Trophoblast cell (in vitro differentiated cells and primary cell): ENCODE measurements at regions not wholly inside any gene's neighbourhood (a gene's known extent, or its start where the extent isn't known, plus 50 kb on each side); places are given as distances from the start of the nearest gene placed in this dataset.

Experiments
- DNase-seq, 2 donors: peaks; one replicate each; pipeline ENCODE4 v3.0.0-alpha.2; 2016
- H2AFZ ChIP-seq: 2 replicates; pipeline ENCODE4 v1.6.1; 2013; ENCODE audit warnings: low read length, moderate library complexity, mild to moderate bottlenecking; ENCODE audit not compliant: insufficient read depth, poor library complexity
- H2AK5ac ChIP-seq: 2 replicates; pipeline ENCODE4 v1.6.1; 2013; ENCODE audit warnings: mild to moderate bottlenecking, low read length
- H2BK120ac ChIP-seq: 2 replicates; pipeline ENCODE4 v1.6.1; 2013; ENCODE audit warnings: low read length, mild to moderate bottlenecking, moderate library complexity; ENCODE audit not compliant: insufficient read depth, poor library complexity
- H2BK12ac ChIP-seq: 2 replicates; pipeline ENCODE4 v1.6.1; 2013; ENCODE audit warnings: mild to moderate bottlenecking, low read length, moderate library complexity
- H2BK5ac ChIP-seq: 2 replicates; pipeline ENCODE4 v1.6.1; 2013; ENCODE audit warnings: low read length, low read depth, moderate library complexity, mild to moderate bottlenecking; ENCODE audit not compliant: poor library complexity
- H3K14ac ChIP-seq: 2 replicates; pipeline ENCODE4 v1.6.1; 2013; ENCODE audit warnings: mild to moderate bottlenecking, low read length
- H3K18ac ChIP-seq: 2 replicates; pipeline ENCODE4 v1.6.1; 2013; ENCODE audit warnings: mild to moderate bottlenecking, low read length
- H3K23ac ChIP-seq: 2 replicates; pipeline ENCODE4 v1.6.1; 2013; ENCODE audit warnings: low read length
- H3K27ac ChIP-seq: 2 replicates; pipeline ENCODE4 v1.5.1; 2013; ENCODE audit warnings: low read depth, mild to moderate bottlenecking, inconsistent platforms, low read length, moderate library complexity
- H3K27me3 ChIP-seq: 2 replicates; pipeline ENCODE4 v1.6.1; 2013; ENCODE audit warnings: inconsistent platforms, mild to moderate bottlenecking, low read length, moderate library complexity; ENCODE audit not compliant: insufficient read depth
- H3K36me3 ChIP-seq, 2 experiments: 1 replicate in 1 of 2; 2 replicates in 1 of 2; pipeline ENCODE4 v1.6.1; 2013; ENCODE audit warnings: low read length in 2 of 2, mild to moderate bottlenecking in 2 of 2, moderate library complexity in 1 of 2; ENCODE audit not compliant: insufficient read depth in 2 of 2, control insufficient read depth in 1 of 2
- H3K4ac ChIP-seq: 2 replicates; pipeline ENCODE4 v1.6.1; 2013; ENCODE audit warnings: low read depth, mild to moderate bottlenecking, low read length, moderate library complexity
- H3K4me1 ChIP-seq, 2 experiments: 1 replicate in 1 of 2; 2 replicates in 1 of 2; pipeline ENCODE4 v1.6.1; 2013; ENCODE audit warnings: low read length in 2 of 2, mild to moderate bottlenecking in 2 of 2, moderate library complexity in 1 of 2; ENCODE audit not compliant: insufficient read depth in 2 of 2, control insufficient read depth in 1 of 2
- H3K4me2 ChIP-seq: 2 replicates; pipeline ENCODE4 v1.6.1; 2013; ENCODE audit warnings: inconsistent platforms, mild to moderate bottlenecking, low read length, moderate library complexity
- H3K4me3 ChIP-seq: 2 replicates; pipeline ENCODE4 v1.5.1; 2013; ENCODE audit warnings: mild to moderate bottlenecking, low read depth, low read length, inconsistent platforms
- H3K79me1 ChIP-seq: one replicate; pipeline ENCODE4 v1.6.1; 2013; ENCODE audit warnings: low read length
- H3K79me2 ChIP-seq: 2 replicates; pipeline ENCODE4 v1.6.1; 2013; ENCODE audit warnings: low read length, mild to moderate bottlenecking; ENCODE audit not compliant: control insufficient read depth, insufficient read depth, poor library complexity
- H3K9ac ChIP-seq: 2 replicates; pipeline ENCODE4 v1.6.1; 2013; ENCODE audit warnings: mild to moderate bottlenecking, low read length
- H3K9me3 ChIP-seq: 2 replicates; pipeline ENCODE4 v1.6.1; 2013; ENCODE audit warnings: low read depth, mild to moderate bottlenecking, control low read depth, inconsistent platforms, low read length; ENCODE audit not compliant: insufficient read depth
- H4K12ac ChIP-seq: 2 replicates; pipeline ENCODE4 v1.6.1; 2013; ENCODE audit warnings: low read depth, mild to moderate bottlenecking, low read length, moderate library complexity
- H4K8ac ChIP-seq: 2 replicates; pipeline ENCODE4 v1.6.1; 2013; ENCODE audit warnings: low read depth, mild to moderate bottlenecking, low read length, moderate library complexity
- H4K91ac ChIP-seq: one replicate; pipeline ENCODE4 v1.6.1; 2013; ENCODE audit warnings: low read depth, mild to moderate bottlenecking, low read length, moderate library complexity
- WGBS: extraction: QIAGEN DNeasy Blood & Tissue Kit; methylation state at CpG from one replicate; pipeline ENCODE4 v1.1.7; 2013; ENCODE audit warnings: missing lambda C conversion rate; ENCODE audit not compliant: insufficient read length, insufficient coverage; ENCODE audit errors: extremely low coverage; 5-methylcytosine and 5-hydroxymethylcytosine counted together

- Histone ChIP-seq H3K23ac (no peak overlapping the region), H3K36me3 (no peaks in the 10 kb centered on the region), H4K91ac (no peak overlapping the region), H3K9ac (no peak overlapping the region), H3K27me3 (no peaks in the 10 kb centered on the region), H4K12ac (no peak overlapping the region), H3K14ac (no peak overlapping the region), H4K8ac (no peak overlapping the region), H3K4me3 (no peak overlapping the region), H2BK5ac (no peak overlapping the region), H3K4ac (no peak overlapping the region), H3K79me2 (no peaks in the 10 kb centered on the region), H3K4me1 (no peaks in the 10 kb centered on the region), H3K18ac (no peak overlapping the region), H3K9me3 (peaks cover 3% of the 10 kb centered on the region), H2BK120ac (no peak overlapping the region), H3K4me2 (no peak overlapping the region), H3K79me1 (no peaks in the 10 kb centered on the region), H3K27ac (no peak overlapping the region), H2BK12ac (no peak overlapping the region), H2AK5ac (no peak overlapping the region), H2AFZ (no peak overlapping the region)
- no peak for DNase-seq
- WGBS, result no CpG with 5 or more reads among the region's 2 CpGs
Measured at GRCh38 chr6:40879169-40879568, 159.9 kb downstream of the UNC5CL start.

- no peaks in the 10 kb centered on the region for H3K36me3 ChIP-seq
- H2AK5ac ChIP-seq, result no peak overlapping the region
- H3K4me2 ChIP-seq, result no peak overlapping the region
- no peak overlapping the region for H3K23ac ChIP-seq
- H3K18ac ChIP-seq, result no peak overlapping the region
- H2AFZ ChIP-seq, result no peak overlapping the region
- H3K9ac ChIP-seq, result no peak overlapping the region
- H3K79me1 ChIP-seq, result no peaks in the 10 kb centered on the region
- H3K4me3 ChIP-seq, result no peak overlapping the region
- no peak overlapping the region for H2BK120ac ChIP-seq
- no peak overlapping the region for H4K12ac ChIP-seq
- H3K9me3 ChIP-seq, result peaks cover 2% of the 10 kb centered on the region
- H3K27ac ChIP-seq, result no peak overlapping the region
- DNase-seq, result no peak
- H3K79me2 ChIP-seq, result no peaks in the 10 kb centered on the region
- no peak overlapping the region for H2BK12ac ChIP-seq
- H3K27me3 ChIP-seq, result no peaks in the 10 kb centered on the region
- H3K4me1 ChIP-seq, result no peaks in the 10 kb centered on the region
- H2BK5ac ChIP-seq, result no peak overlapping the region
- H4K91ac ChIP-seq, result no peak overlapping the region
- H3K4ac ChIP-seq, result no peak overlapping the region
- no peak overlapping the region for H4K8ac ChIP-seq
- no peak overlapping the region for H3K14ac ChIP-seq
- no CpG with 5 or more reads among the region's 1 CpG for WGBS
Measured at GRCh38 chr6:40877362-40877761, 161.7 kb downstream of the UNC5CL start.

- Histone ChIP-seq H3K27ac (no peak overlapping the region), H3K23ac (no peak overlapping the region), H2AFZ (no peak overlapping the region), H2BK12ac (no peak overlapping the region), H2AK5ac (no peak overlapping the region), H3K14ac (no peak overlapping the region), H3K4me2 (no peak overlapping the region), H2BK5ac (no peak overlapping the region), H4K12ac (no peak overlapping the region), H3K4ac (no peak overlapping the region), H3K4me1 (no peaks in the 10 kb centered on the region), H3K9ac (no peak overlapping the region), H3K18ac (no peak overlapping the region), H2BK120ac (no peak overlapping the region), H3K79me2 (no peaks in the 10 kb centered on the region), H3K27me3 (no peaks in the 10 kb centered on the region), H3K9me3 (peaks cover 2% of the 10 kb centered on the region), H4K8ac (no peak overlapping the region), H3K79me1 (no peaks in the 10 kb centered on the region), H4K91ac (no peak overlapping the region), H3K36me3 (no peaks in the 10 kb centered on the region), H3K4me3 (no peak overlapping the region)
- no CpG with 5 or more reads among the region's 2 CpGs for WGBS
- no peak for DNase-seq
Measured at GRCh38 chr6:40876336-40876735, 162.7 kb downstream of the UNC5CL start.

DNA sequence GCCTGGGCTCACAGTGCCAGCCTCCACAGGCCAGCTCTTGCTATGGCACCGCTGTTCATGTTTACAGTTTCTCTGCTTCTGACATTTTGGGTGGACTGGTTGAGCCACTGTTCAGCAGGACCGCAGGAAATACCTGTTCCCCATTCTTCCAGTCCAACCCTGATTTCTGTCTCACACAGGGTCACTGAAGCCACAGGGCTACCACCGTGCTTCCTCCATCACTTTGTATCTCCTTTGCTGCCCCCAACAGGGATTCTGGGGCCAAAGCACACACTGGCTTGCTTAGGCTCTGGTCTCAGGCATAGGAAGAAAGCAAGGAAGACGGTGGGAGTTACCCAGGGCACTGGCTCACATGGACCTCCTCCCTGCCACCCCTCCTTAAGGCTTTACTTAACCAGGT is 164.5 kb downstream of the UNC5CL start:
- H2BK5ac ChIP-seq, result no peak overlapping the region
- H3K9me3 ChIP-seq, result peaks cover 2% of the 10 kb centered on the region
- no peak overlapping the region for H4K8ac ChIP-seq
- no peak overlapping the region for H3K14ac ChIP-seq
- H3K18ac ChIP-seq, result no peak overlapping the region
- no peak overlapping the region for H3K27ac ChIP-seq
- H3K4ac ChIP-seq, result no peak overlapping the region
- no peak overlapping the region for H4K12ac ChIP-seq
- no peaks in the 10 kb centered on the region for H3K79me2 ChIP-seq
- H3K4me1 ChIP-seq, result no peaks in the 10 kb centered on the region
- no peaks in the 10 kb centered on the region for H3K27me3 ChIP-seq
- no peak overlapping the region for H2BK12ac ChIP-seq
- no peak overlapping the region for H3K9ac ChIP-seq
- DNase-seq, result no peak
- no peak overlapping the region for H2AK5ac ChIP-seq
- WGBS, result no CpG with 5 or more reads among the region's 4 CpGs
- H2AFZ ChIP-seq, result no peak overlapping the region
- no peak overlapping the region for H2BK120ac ChIP-seq
- H3K4me3 ChIP-seq, result no peak overlapping the region
- no peak overlapping the region for H3K23ac ChIP-seq
- no peaks in the 10 kb centered on the region for H3K79me1 ChIP-seq
- no peak overlapping the region for H3K4me2 ChIP-seq
- H4K91ac ChIP-seq, result no peak overlapping the region
- H3K36me3 ChIP-seq, result no peaks in the 10 kb centered on the region
